A549 (cell line): ENCODE measurements at regions not wholly inside any gene's neighbourhood (a gene's known extent, or its start where the extent isn't known, plus 50 kb on each side); places are given as distances from the start of the nearest gene placed in this dataset.

ENCODE experiments used
- ATAC-seq, 2 experiments: fragments of 200-7000 bp in 1 of 2; fragments of >200 bp in 1 of 2; cut with Nextera tagmentation in 1 of 2; cut with Tn5 transposase in 1 of 2; 3 replicates each; pipeline versions ENCODE4 v1.8.0 to v1.9.1; 2018 to 2020; ENCODE audit warnings: mild to moderate bottlenecking in 1 of 2, moderate library complexity in 1 of 2
- CTCF ChIA-PET: fragments of 300-600 bp; sonication (Branson Sonifier 250); formaldehyde crosslinking; extraction: SDS; loops from one replicate; lab custom pipeline; 2021; ENCODE audit warnings: antibody characterized with exemption, inconsistent platforms; lab: Yijun Ruan, JAX
- POLR2A ChIA-PET: fragments of 350-600 bp; formaldehyde crosslinking; extraction: SDS; loops from one replicate; lab custom pipeline; 2021; ENCODE audit warnings: antibody characterized with exemption, inconsistent platforms; lab: Yijun Ruan, JAX
- DNase-seq, 2 experiments: peaks; one replicate each; pipeline versions ENCODE4 v3.0.0 to v3.0.0-alpha.2; 2011 to 2016; ENCODE audit warnings: low read depth in 1 of 2, low spot score in 1 of 2
- FAIRE-seq: peaks from 2 replicates; lab custom pipeline; 2011; peaks lifted over from hg19 to GRCh38; lab: Jason Lieb, UNC
- H3K27ac ChIP-seq, 2 experiments: fragments of >200 bp; sonication (Bioruptor Twin); formaldehyde crosslinking; 3 replicates each; pipeline ENCODE4 v1.5.1; 2016 to 2017
- H3K4me1 ChIP-seq: fragments of >200 bp; sonication (Bioruptor Twin); formaldehyde crosslinking; 3 replicates; pipeline ENCODE4 v1.6.1; 2016
- H3K4me2 ChIP-seq: fragments of >200 bp; sonication (Bioruptor Twin); formaldehyde crosslinking; 3 replicates; pipeline ENCODE4 v1.6.1; 2016
- H3K4me3 ChIP-seq: fragments of >200 bp; sonication (Bioruptor Twin); formaldehyde crosslinking; 3 replicates; pipeline ENCODE4 v1.5.1; 2016
- H3K9me3 ChIP-seq: fragments of >200 bp; sonication (Bioruptor Twin); formaldehyde crosslinking; 3 replicates; pipeline ENCODE4 v1.6.1; 2016
- ATOH8 ChIP-seq: fragments of 250-450 bp; sonication (Bioruptor Pico); IDR thresholded peaks from 2 replicates; pipeline ENCODE4 v1.5.0; 2020; ENCODE audit warnings: low read depth, mild to moderate bottlenecking, moderate library complexity
- BCL3 ChIP-seq: fragments of >200 bp; sonication (Bioruptor Twin); formaldehyde crosslinking; IDR thresholded peaks from 3 replicates; pipeline ENCODE4 v1.6.1; 2016
- CEBPB ChIP-seq, 2 experiments: fragments of >200 bp in 1 of 2; sonication (Bioruptor Twin) in 1 of 2; formaldehyde crosslinking in 1 of 2; IDR thresholded peaks; 2 replicates each; pipeline ENCODE4 v1.6.1; 2012 to 2016
- FOXS1 ChIP-seq: fragments of 250-450 bp; sonication (Bioruptor Pico); IDR thresholded peaks from 2 replicates; pipeline ENCODE4 v1.5.0; 2020; ENCODE audit warnings: mild to moderate bottlenecking, moderate library complexity
- HOXA7 ChIP-seq: fragments of 250-450 bp; sonication (Bioruptor Pico); IDR thresholded peaks from 2 replicates; pipeline ENCODE4 v1.5.0; 2020; ENCODE audit warnings: mild to moderate bottlenecking, moderate library complexity
- HOXB13 ChIP-seq: fragments of 250-450 bp; sonication (Bioruptor Pico); IDR thresholded peaks from 2 replicates; pipeline ENCODE4 v1.5.0; 2020; ENCODE audit warnings: low read depth, mild to moderate bottlenecking, moderate library complexity
- JUN ChIP-seq, 2 experiments: fragments of >200 bp; sonication (Bioruptor Twin); formaldehyde crosslinking; IDR thresholded peaks; 2 replicates in 1 of 2; 3 replicates in 1 of 2; pipeline ENCODE4 v1.6.1; 2016 to 2017
- JUNB ChIP-seq: fragments of >200 bp; sonication (Bioruptor Twin); formaldehyde crosslinking; IDR thresholded peaks from 2 replicates; pipeline ENCODE4 v1.6.1; 2016
- KDM1A ChIP-seq: fragments of 200-600 bp; sonication (generic); IDR thresholded peaks from 2 replicates; pipeline ENCODE4 v1.6.1; 2016; ENCODE audit warnings: low read depth, mild to moderate bottlenecking
- MAFK ChIP-seq: fragments of 450-650 bp; IDR thresholded peaks from 2 replicates; pipeline ENCODE4 v1.6.1; 2014; ENCODE audit not compliant: partially characterized antibody
- MAX ChIP-seq: IDR thresholded peaks from 2 replicates; pipeline ENCODE4 v1.6.1; 2012
- MYC ChIP-seq: IDR thresholded peaks from 2 replicates; pipeline ENCODE4 v1.6.1; 2012; ENCODE audit warnings: mild to moderate bottlenecking, inconsistent platforms, low read length, improper control_type of control experiment, borderline replicate concordance
- NFE2L2 ChIP-seq: fragments of 150-350 bp; conservative IDR thresholded peaks from 2 replicates; pipeline ENCODE4 v1.6.1; 2014; ENCODE audit warnings: low read length
- PBX3 ChIP-seq: IDR thresholded peaks from 2 replicates; pipeline ENCODE4 v1.6.1; 2012
- POLR2A ChIP-seq: IDR thresholded peaks from 2 replicates; pipeline ENCODE4 v1.6.1; 2012; ENCODE audit warnings: mild to moderate bottlenecking, low read length
- POLR2AphosphoS2 ChIP-seq: conservative IDR thresholded peaks from 2 replicates; pipeline ENCODE4 v1.6.1; 2012; ENCODE audit warnings: low read length, improper control_type of control experiment, inconsistent platforms
- REST ChIP-seq: fragments of 200-600 bp; sonication (generic); IDR thresholded peaks from 2 replicates; pipeline ENCODE4 v1.6.1; 2016; ENCODE audit warnings: antibody characterized with exemption, mild to moderate bottlenecking, moderate library complexity
- TFCP2L1 ChIP-seq: fragments of 250-450 bp; sonication (Bioruptor Pico); IDR thresholded peaks from 2 replicates; pipeline ENCODE4 v1.5.0; 2021; ENCODE audit warnings: mild to moderate bottlenecking
- TP53 ChIP-seq: fragments of 250-450 bp; sonication (Bioruptor Pico); IDR thresholded peaks from 2 replicates; pipeline ENCODE4 v1.5.0; 2021; ENCODE audit warnings: mild to moderate bottlenecking, moderate library complexity
- ZC3H11A ChIP-seq: fragments of 450-650 bp; IDR thresholded peaks from 2 replicates; pipeline ENCODE4 v1.6.1; 2014; ENCODE audit warnings: antibody characterized with exemption, mild to moderate bottlenecking
- ZFP36 ChIP-seq: fragments of 450-650 bp; IDR thresholded peaks from 2 replicates; pipeline ENCODE4 v1.6.1; 2014; ENCODE audit warnings: borderline replicate concordance; ENCODE audit not compliant: partially characterized antibody
- ZSCAN20 ChIP-seq: fragments of 250-450 bp; sonication (Bioruptor Pico); IDR thresholded peaks from 2 replicates; pipeline ENCODE4 v1.8.0; 2022; ENCODE audit warnings: mild to moderate bottlenecking, moderate library complexity
- WGBS: methylation state at CpG from one replicate; pipeline ENCODE4 v1.1.6; 2017; ENCODE audit errors: missing lambda C conversion rate; 5-methylcytosine and 5-hydroxymethylcytosine counted together
- TF ChIP-seq, protein P1 (sequence below): fragments of 250-450 bp; sonication (Bioruptor Pico); IDR thresholded peaks from 2 replicates; pipeline ENCODE4 v1.5.0; 2021; ENCODE audit warnings: mild to moderate bottlenecking, moderate library complexity, borderline replicate concordance
- TF ChIP-seq, protein P2 (sequence below): IDR thresholded peaks from 2 replicates; pipeline ENCODE4 v1.6.1; 2012; ENCODE audit warnings: low read depth, borderline replicate concordance

DNA sequence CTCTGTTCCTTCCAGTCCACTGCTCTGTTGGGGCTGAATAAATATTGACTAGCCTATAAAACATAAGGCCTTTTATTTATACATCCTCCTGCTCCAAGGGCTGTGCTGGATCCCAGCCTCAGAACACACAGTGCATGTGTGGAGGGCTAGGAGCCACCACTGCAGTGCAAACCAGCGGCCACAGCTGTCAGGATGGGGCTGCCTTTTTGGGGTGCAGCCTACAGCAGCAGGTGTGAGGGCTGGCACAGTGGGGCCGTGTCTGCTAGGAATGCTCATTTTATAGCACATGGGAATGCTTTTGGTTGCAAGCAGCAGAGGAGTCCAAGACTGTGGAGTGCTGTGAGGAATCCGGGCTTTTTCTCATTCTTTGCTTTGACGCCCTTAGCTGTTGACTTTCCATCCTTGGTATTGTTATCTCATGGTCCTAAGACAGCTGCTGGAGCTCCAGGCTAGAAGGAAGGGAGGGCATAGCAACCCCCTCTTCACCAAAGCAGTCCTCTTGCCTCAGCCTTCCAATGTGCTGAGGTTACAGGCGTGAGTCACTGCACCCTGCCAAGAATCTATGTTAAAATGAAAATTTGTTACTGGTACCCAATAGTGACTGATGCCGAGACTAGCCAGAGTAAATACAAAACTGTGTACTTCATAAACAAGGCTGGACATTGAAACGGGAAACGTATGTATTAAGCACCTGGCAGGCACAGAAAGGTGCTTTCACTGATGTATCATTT lies 334.3 kb upstream of the GATB start:
- Histone ChIP-seq H3K4me3 (no peak overlapping the region), H3K27ac (no peak overlapping the region), H3K4me1 (no peaks in the 10 kb centered on the region), H3K4me2 (no peak overlapping the region), H3K9me3 (no peaks in the 10 kb centered on the region)
- FAIRE-seq (no peak), DNase-seq (no peak), ATAC-seq (no peak; a peak in 1 of 6 replicates)
- no peak for TF ChIP-seq TFCP2L1
- TF ChIP-seq TP53 (CRISPR knock-in tag): no peak
- no peak for TF ChIP-seq ZSCAN20 (CRISPR knock-in tag)
- no peak for TF ChIP-seq JUNB
- no peak for TF ChIP-seq JUN (IDR thresholded peaks at IDR 0.05)
- TF ChIP-seq MAFK: no peak
- no peak for TF ChIP-seq KDM1A
- no peak for TF ChIP-seq REST
- TF ChIP-seq HOXB13 (CRISPR knock-in tag): no peak
- TF ChIP-seq ZFP36: no peak
- no peak for TF ChIP-seq CEBPB (IDR thresholded peaks at IDR 0.05)
- TF ChIP-seq, protein P1, sequence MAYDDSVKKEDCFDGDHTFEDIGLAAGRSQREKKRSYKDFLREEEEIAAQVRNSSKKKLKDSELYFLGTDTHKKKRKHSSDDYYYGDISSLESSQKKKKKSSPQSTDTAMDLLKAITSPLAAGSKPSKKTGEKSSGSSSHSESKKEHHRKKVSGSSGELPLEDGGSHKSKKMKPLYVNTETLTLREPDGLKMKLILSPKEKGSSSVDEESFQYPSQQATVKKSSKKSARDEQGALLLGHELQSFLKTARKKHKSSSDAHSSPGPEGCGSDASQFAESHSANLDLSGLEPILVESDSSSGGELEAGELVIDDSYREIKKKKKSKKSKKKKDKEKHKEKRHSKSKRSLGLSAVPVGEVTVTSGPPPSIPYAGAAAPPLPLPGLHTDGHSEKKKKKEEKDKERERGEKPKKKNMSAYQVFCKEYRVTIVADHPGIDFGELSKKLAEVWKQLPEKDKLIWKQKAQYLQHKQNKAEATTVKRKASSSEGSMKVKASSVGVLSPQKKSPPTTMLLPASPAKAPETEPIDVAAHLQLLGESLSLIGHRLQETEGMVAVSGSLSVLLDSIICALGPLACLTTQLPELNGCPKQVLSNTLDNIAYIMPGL: no peak
- TF ChIP-seq MAX: no peak
- TF ChIP-seq BCL3: no peak
- 30% methylated on average over 8 of the region's 8 CpGs for WGBS
- ChIA-PET CTCF (interaction anchor here (0.5 to 1.0 kb wide), 2 partner anchors 22 to 41 kb away, joined by 3 to 4 read pairs; no protein-coding TSS in a partner anchor), POLR2A (no interaction called here)

DNA sequence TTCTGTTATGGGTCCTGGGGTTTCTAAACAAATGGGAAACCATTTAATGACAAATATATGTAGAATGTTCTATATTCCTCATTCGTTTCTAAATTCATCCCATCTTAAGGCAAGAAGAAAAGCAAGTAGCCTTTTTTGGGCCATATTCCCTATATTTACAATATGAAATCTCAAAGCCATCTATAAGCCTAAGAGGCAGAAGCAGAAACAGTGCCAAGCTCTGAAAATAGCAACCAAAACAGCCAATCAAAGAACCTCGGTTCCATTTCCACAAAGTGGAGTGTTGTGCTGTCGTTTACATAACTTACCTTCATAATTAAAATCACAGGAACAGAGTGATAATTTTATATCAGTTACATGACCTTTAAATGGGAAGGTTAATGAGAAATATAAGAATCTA lies 330.6 kb upstream of the GATB start:
- TF ChIP-seq, protein P2, sequence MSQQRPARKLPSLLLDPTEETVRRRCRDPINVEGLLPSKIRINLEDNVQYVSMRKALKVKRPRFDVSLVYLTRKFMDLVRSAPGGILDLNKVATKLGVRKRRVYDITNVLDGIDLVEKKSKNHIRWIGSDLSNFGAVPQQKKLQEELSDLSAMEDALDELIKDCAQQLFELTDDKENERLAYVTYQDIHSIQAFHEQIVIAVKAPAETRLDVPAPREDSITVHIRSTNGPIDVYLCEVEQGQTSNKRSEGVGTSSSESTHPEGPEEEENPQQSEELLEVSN: no peak
- no peak for TF ChIP-seq ZFP36
- Histone ChIP-seq H3K4me1 (no peaks in the 10 kb centered on the region), H3K27ac (no peak overlapping the region), H3K4me2 (no peak overlapping the region), H3K9me3 (no peaks in the 10 kb centered on the region), H3K4me3 (no peak overlapping the region)
- no peak for ATAC-seq
- WGBS: 58% methylated on average over 3 of the region's 3 CpGs
- ChIA-PET POLR2A (no interaction called here), CTCF (no interaction called here)
- no peak for FAIRE-seq
- DNase-seq: no peak

DNA sequence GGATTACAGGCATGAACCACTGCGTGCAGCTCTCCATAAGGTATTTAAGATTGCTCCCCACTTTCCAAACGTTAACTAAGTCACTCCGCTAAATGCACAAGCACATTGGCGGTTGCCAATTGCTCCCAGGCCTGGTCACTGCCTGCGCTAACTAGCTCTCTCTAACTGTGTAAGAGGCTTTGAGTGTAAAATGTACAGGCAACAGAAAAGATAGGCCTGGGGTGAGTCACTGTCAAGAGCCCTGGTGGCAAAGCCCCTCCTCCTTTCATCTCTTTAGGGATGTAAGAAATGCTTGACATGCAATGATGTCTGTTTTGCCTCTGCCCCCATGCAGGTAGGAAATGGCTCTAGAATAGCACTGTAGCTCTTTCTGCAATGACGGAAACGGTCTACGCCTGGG lies 329.7 kb upstream of the GATB start:
- Histone ChIP-seq H3K9me3 (no peaks in the 10 kb centered on the region), H3K4me1 (no peaks in the 10 kb centered on the region), H3K4me3 (no peak overlapping the region), H3K27ac (no peak overlapping the region), H3K4me2 (no peak overlapping the region)
- ATAC-seq: no peak
- no peak for FAIRE-seq
- ChIA-PET POLR2A (no interaction called here), CTCF (no interaction called here)
- no peak for DNase-seq
- WGBS: 83% methylated on average over 8 of the region's 8 CpGs
- no peak for TF ChIP-seq ZC3H11A
- no peak for TF ChIP-seq HOXB13 (CRISPR knock-in tag)
- TF ChIP-seq PBX3: no peak
- TF ChIP-seq ATOH8 (CRISPR knock-in tag): no peak
- TF ChIP-seq FOXS1: no peak
- TF ChIP-seq POLR2AphosphoS2: no peak
- no peak for TF ChIP-seq NFE2L2
- no peak for TF ChIP-seq POLR2A
- TF ChIP-seq MYC: no peak
- no peak for TF ChIP-seq HOXA7
- TF ChIP-seq KDM1A: no peak
